DOHH2 (cell line): ENCODE measurements at regions not wholly inside any gene's neighbourhood (a gene's known extent, or its start where the extent isn't known, plus 50 kb on each side); places are given as distances from the start of the nearest gene placed in this dataset.

ENCODE experiments used
- CTCF ChIP-seq: fragments of 200-600 bp; sonication (generic); IDR thresholded peaks from one replicate; pipeline ENCODE4 v1.5.1; 2014; ENCODE audit warnings: antibody characterized with exemption, mild to moderate bottlenecking, low read depth, low read length; ENCODE audit not compliant: poor library complexity, severe bottlenecking
- EZH2phosphoT487 ChIP-seq: fragments of 200-600 bp; sonication (generic); IDR thresholded peaks from 2 replicates; pipeline ENCODE4 v1.6.1; 2017; ENCODE audit warnings: borderline replicate concordance, mild to moderate bottlenecking, antibody characterized with exemption, low read length, moderate library complexity, mixed read lengths

GRCh38 chr1:199857516-199857915 lies 170.0 kb upstream of the NR5A2 start:
- TF ChIP-seq CTCF (no peak), EZH2phosphoT487 (no peak)
